Heart right ventricle (tissue), 16 donors: ENCODE measurements at regions not wholly inside any gene's neighbourhood (a gene's known extent, or its start where the extent isn't known, plus 50 kb on each side); places are given as distances from the start of the nearest gene placed in this dataset.

ENCODE experiments used
- ATAC-seq, 8 donors: fragments of 200-7000 bp; cut with Tn5 transposase; one replicate each; pipeline ENCODE4 v1.9.1; 2020; ENCODE audit warnings: mild to moderate bottlenecking in 8 of 8, moderate library complexity in 8 of 8, moderate number of reproducible peaks in 1 of 8
- DNase-seq, 2 donors: peaks; one replicate each; pipeline ENCODE4 v3.0.0-alpha.2; 2020
- H3K27ac ChIP-seq, 10 donors: fragments of 200-600 bp; sonication (generic) in 2 of 10; one replicate each; pipeline versions ENCODE4 v1.5.0 to v1.8.0; 2020 to 2022; ENCODE audit warnings: mild to moderate bottlenecking in 3 of 10
- H3K27me3 ChIP-seq, 7 donors: fragments of 200-600 bp; one replicate each; pipeline ENCODE4 v1.8.0; 2021 to 2022; ENCODE audit warnings: mild to moderate bottlenecking in 2 of 7
- H3K36me3 ChIP-seq, 9 donors: fragments of 200-600 bp; sonication (generic) in 1 of 9; one replicate each; pipeline versions ENCODE4 v1.5.0 to v1.8.0; 2020 to 2022; ENCODE audit warnings: mild to moderate bottlenecking in 2 of 9
- H3K4me1 ChIP-seq, 9 donors: fragments of 200-600 bp; sonication (generic) in 1 of 9; one replicate each; pipeline versions ENCODE4 v1.5.0 to v1.8.0; 2020 to 2022; ENCODE audit warnings: mild to moderate bottlenecking in 4 of 9
- H3K4me3 ChIP-seq, 10 donors: fragments of 200-600 bp; sonication (generic) in 2 of 10; one replicate each; pipeline versions ENCODE4 v1.5.0 to v1.8.0; 2020 to 2022; ENCODE audit warnings: mild to moderate bottlenecking in 7 of 10, moderate library complexity in 2 of 10
- H3K9me3 ChIP-seq, 11 donors: fragments of 200-600 bp in 10 of 11; sonication (generic) in 2 of 11; one replicate each; pipeline versions ENCODE4 v1.5.0 to v1.8.0; 2013 to 2022; ENCODE audit warnings: mild to moderate bottlenecking in 2 of 11, control low read depth in 1 of 11, moderate library complexity in 1 of 11
- CTCF ChIP-seq, 9 donors: fragments of 200-600 bp; sonication (generic) in 2 of 9; IDR thresholded peaks; one replicate each; pipeline versions ENCODE4 v1.5.0 to v1.8.0; 2021 to 2022; ENCODE audit warnings: antibody characterized with exemption in 9 of 9, mild to moderate bottlenecking in 5 of 9, moderate library complexity in 1 of 9
- WGBS, 2 donors: extraction: QIAGEN DNeasy Blood & Tissue Kit; methylation state at CpG; one replicate each; pipeline ENCODE4 v1.1.7; 2013; ENCODE audit warnings: inconsistent platforms in 1 of 2; 5-methylcytosine and 5-hydroxymethylcytosine counted together
- intact Hi-C, 10 donors: fragments of 100-400 bp; cut with DNase I; formaldehyde crosslinking; loops; one replicate each; pipeline versions ENCODE4 v1.11.1 to v1.14.2; 2022
- donor health status: Arrhythmogenic right ventricular cardiomyopathy.
- donor health status: ischemic (EF 13 %, LVEDD 7.1; RV severe dilation, severe dysfunction).
- donor health status: healthy with polysubstance abuse.
- donor health status: DM: no; HTN: yes; CAD: no.
- donor health status: DM: no; HTN: no; CAD: no.
- donor health status: ischemic (EF 25% LVEDD 6.9; RV normal size, moderate dysfunction).
- donor health status: ischemic (EF 25% LVEDD 5.7; RV mildly dilated, moderate dysfunction).
- donor health status: healthy.
- donor health status: DM: yes; HTN: yes; CAD: no.
- donor health status: Ischemic cardiomyopathy.
- donor health status: ischemic (EF 35%, LVEDD 5.7; RV mildly dilated, moderate dysfunction).
- donor health status: nonischemic (EF 11% LVEDD 7.7; RV severe dilation, severe dysfunction).
- donor health status: DM: yes; HTN: yes; CAD: no.
- donor health status: PGD.
- donor health status: ischemic (EF 29% LVEDD 5.4; RV normal size, mild dysfunction).
- donor health status: nonischemic (EF 23%, LVEDD 6.1; RV moderate dilation, normal function).

GRCh38 chr1:214953901-214954616 is 128.5 kb upstream of the KCNK2 start:
- TF ChIP-seq CTCF (IDR thresholded peaks at IDR 0.05): no peak
- ATAC-seq (no peak), DNase-seq (no peak)
- H3K4me3 ChIP-seq: no peak overlapping the region
- intact Hi-C loops: no loop called here
- no peaks in the 10 kb centered on the region for H3K4me1 ChIP-seq
- H3K27me3 ChIP-seq: no peaks in the 10 kb centered on the region
- no peaks in the 10 kb centered on the region for H3K9me3 ChIP-seq
- WGBS, 2 donors: 94 to 96% methylated on average over 1 of the region's 1 CpG
- no peaks in the 10 kb centered on the region for H3K36me3 ChIP-seq
- H3K27ac ChIP-seq: no peak overlapping the region

- Histone ChIP-seq H3K36me3 (no peaks in the 10 kb centered on the region), H3K4me1 (no peaks in the 10 kb centered on the region), H3K9me3 (no peaks in the 10 kb centered on the region), H3K4me3 (no peak overlapping the region), H3K27me3 (no peaks in the 10 kb centered on the region), H3K27ac (no peak overlapping the region)
- DNase-seq: no peak
- intact Hi-C loops: no loop called here
- ATAC-seq: no peak
- no peak for TF ChIP-seq CTCF (IDR thresholded peaks at IDR 0.05)
These were observed 128.0 kb upstream of the KCNK2 start for GRCh38 chr1:214954617-214954949.

- Histone ChIP-seq H3K27ac (peak overlapping the region in 1 of 10 donors; percentile 50), H3K4me3 (no peak overlapping the region), H3K27me3 (no peaks in the 10 kb centered on the region), H3K4me1 (no peaks in the 10 kb centered on the region), H3K36me3 (no peaks in the 10 kb centered on the region), H3K9me3 (peaks cover 0 to 10% (median 0%) of the 10 kb centered on the region in 11 donors)
- intact Hi-C loops: no loop called here
- WGBS, 2 donors: 66 to 80% methylated on average over 8 of the region's 8 CpGs
- DNase-seq (no peak), ATAC-seq (peak in 1 of 8 donors; percentile 33)
- no peak for TF ChIP-seq CTCF (IDR thresholded peaks at IDR 0.05)
These were observed 125.0 kb upstream of the KCNK2 start for GRCh38 chr1:214957330-214958137.

- H3K9me3 ChIP-seq: peaks cover 0 to 10% (median 0%) of the 10 kb centered on the region in 11 donors
- 88 to 90% methylated on average over 2 of the region's 2 CpGs for WGBS, 2 donors
- TF ChIP-seq CTCF (IDR thresholded peaks at IDR 0.05): no peak
- no peaks in the 10 kb centered on the region for H3K27me3 ChIP-seq
- no peak overlapping the region for H3K4me3 ChIP-seq
- H3K4me1 ChIP-seq: no peaks in the 10 kb centered on the region
- DNase-seq (no peak), ATAC-seq (no peak)
- no peaks in the 10 kb centered on the region for H3K36me3 ChIP-seq
- intact Hi-C loops: no loop called here
- H3K27ac ChIP-seq: peak overlapping the region in 1 of 10 donors; percentile 50
These were observed 124.1 kb upstream of the KCNK2 start for GRCh38 chr1:214958486-214958885.
